ENCODE measurements at regions not wholly inside any gene's neighbourhood (a gene's known extent, or its start where the extent isn't known, plus 50 kb on each side); places are given as distances from the start of the nearest gene placed in this dataset.
A peak's percentile ranks its signal among the peaks of the same experiment; 100 is the strongest.

- ATAC-seq, result peak in 1 of 4 donors; percentile 23
- no peak for DNase-seq
- no peaks in the 10 kb centered on the region for H3K36me3 ChIP-seq (ENCODE audit: insufficient read depth in 1 of 2, low read depth in 1 of 2)
- no peak overlapping the region for H3K4me3 ChIP-seq
- H3K9me3 ChIP-seq, result no peaks in the 10 kb centered on the region
- H3K27me3 ChIP-seq (ENCODE audit: insufficient read depth in 3 of 3, low read length in 2 of 3), result peaks cover 0 to 4% (median 0%) of the 10 kb centered on the region in 3 donors
- intact Hi-C loops (cut with DNase I), result loop anchor here in 1 of 2 donors (10.0 kb wide), 1 partner anchor 50 kb away; no protein-coding TSS in a partner anchor
- H3K4me1 ChIP-seq, result peaks cover 21% of the 10 kb centered on the region
- H3K27ac ChIP-seq, result no peak overlapping the region
- TF ChIP-seq CTCF (IDR thresholded peaks at IDR 0.05), result no peak
- 61 to 79% (median 75%) methylated on average over 5 of the region's 5 CpGs for WGBS, 3 donors
Measured at GRCh38 chr2:134174711-134175110, 79.2 kb upstream of the MGAT5 start.

- peaks cover 21% of the 10 kb centered on the region for H3K4me1 ChIP-seq
- WGBS, 3 donors, result 82 to 94% (median 88%) methylated on average over 1 of the region's 1 CpG
- H3K27ac ChIP-seq, result no peak overlapping the region
- DNase-seq, result no peak
- H3K4me3 ChIP-seq, result no peak overlapping the region
- peaks cover 0 to 4% (median 0%) of the 10 kb centered on the region in 3 donors for H3K27me3 ChIP-seq (ENCODE audit: insufficient read depth in 3 of 3, low read length in 2 of 3)
- H3K9me3 ChIP-seq, result no peaks in the 10 kb centered on the region
- no peak for ATAC-seq
- intact Hi-C loops (cut with DNase I), result loop anchor here in 1 of 2 donors (10.0 kb wide), 1 partner anchor 51 kb away; no protein-coding TSS in a partner anchor
- H3K36me3 ChIP-seq (ENCODE audit: insufficient read depth in 1 of 2, low read depth in 1 of 2), result no peaks in the 10 kb centered on the region
- no peak for TF ChIP-seq CTCF (IDR thresholded peaks at IDR 0.05)
Measured at GRCh38 chr2:134175834-134176233, 78.0 kb upstream of the MGAT5 start.

GRCh38 chr2:134177351-134177931, 76.4 kb upstream of the MGAT5 start:
- ATAC-seq (no peak), DNase-seq (no peak)
- H3K36me3 ChIP-seq (ENCODE audit: insufficient read depth in 1 of 2, low read depth in 1 of 2), result no peaks in the 10 kb centered on the region
- whole genome bisulfite sequencing, 3 donors, result 72% methylated on average over 13 of the region's 13 CpGs
- H3K27ac ChIP-seq, result no peak overlapping the region
- intact Hi-C loops (cut with DNase I), result loop anchor here in 1 of 2 donors (10.0 kb wide), 1 partner anchor 53 kb away; no protein-coding TSS in a partner anchor
- no peak for TF ChIP-seq CTCF (IDR thresholded peaks at IDR 0.05)
- peaks cover 21% of the 10 kb centered on the region for H3K4me1 ChIP-seq
- H3K27me3 ChIP-seq (ENCODE audit: insufficient read depth in 3 of 3, low read length in 2 of 3), result peaks cover 0 to 4% (median 0%) of the 10 kb centered on the region in 3 donors
- no peak overlapping the region for H3K4me3 ChIP-seq
- H3K9me3 ChIP-seq, result no peaks in the 10 kb centered on the region

- peaks cover 15% of the 10 kb centered on the region for H3K4me1 ChIP-seq
- H3K27me3 ChIP-seq (ENCODE audit: insufficient read depth in 3 of 3, low read length in 2 of 3), result peaks cover 0 to 4% (median 0%) of the 10 kb centered on the region in 3 donors
- H3K36me3 ChIP-seq (ENCODE audit: insufficient read depth in 1 of 2, low read depth in 1 of 2), result no peaks in the 10 kb centered on the region
- H3K9me3 ChIP-seq, result no peaks in the 10 kb centered on the region
- no peak overlapping the region for H3K4me3 ChIP-seq
- 59 to 74% (median 60%) methylated on average over 3 of the region's 3 CpGs for WGBS, 3 donors
- DNase-seq, result no peak
- ATAC-seq, result no peak
- intact Hi-C loops (cut with DNase I), result loop anchor here in 1 of 2 donors (10.0 kb wide), 1 partner anchor 54 kb away; no protein-coding TSS in a partner anchor
- no peak for TF ChIP-seq CTCF (IDR thresholded peaks at IDR 0.05)
- no peak overlapping the region for H3K27ac ChIP-seq
Measured at GRCh38 chr2:134178138-134178877, 75.6 kb upstream of the MGAT5 start.

Measured in psoas muscle (tissue), 7 donors.